GM19455 (cell line): ENCODE measurements at regions not wholly inside any gene's neighbourhood (a gene's known extent, or its start where the extent isn't known, plus 50 kb on each side); places are given as distances from the start of the nearest gene placed in this dataset.
"Not testable (repeated sequence)": the region's sequence is repeated elsewhere in the genome, so short reads cannot be mapped to it uniquely, and the experiment has no call there.

Experiments used
- ATAC-seq: cut with Tn5 transposase; IDR thresholded peaks from one replicate; pipeline ENCODE4 v1.9.1; 2021; ENCODE audit not compliant: unreplicated experiment

DNA sequence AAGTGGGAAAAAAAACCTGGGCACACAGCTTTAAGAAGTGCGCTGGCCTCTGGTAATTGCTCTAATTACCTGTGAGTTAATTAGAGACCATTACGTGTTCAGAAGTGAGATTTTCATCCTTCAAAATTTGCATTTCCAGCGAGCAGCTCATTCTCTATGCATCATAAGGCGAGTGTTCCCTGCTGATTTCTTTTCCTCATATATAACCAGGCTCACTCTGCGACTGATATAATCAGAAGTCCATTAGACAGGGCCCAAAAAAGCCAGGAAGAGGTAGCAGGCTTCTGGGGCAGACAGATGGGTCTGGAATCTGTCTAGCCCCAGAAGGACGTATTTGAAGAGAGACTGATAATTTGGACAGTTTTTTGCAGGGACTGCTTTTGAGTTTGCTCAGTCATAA is 158.7 kb downstream of the MTHFS start:
- no peak for ATAC-seq

DNA sequence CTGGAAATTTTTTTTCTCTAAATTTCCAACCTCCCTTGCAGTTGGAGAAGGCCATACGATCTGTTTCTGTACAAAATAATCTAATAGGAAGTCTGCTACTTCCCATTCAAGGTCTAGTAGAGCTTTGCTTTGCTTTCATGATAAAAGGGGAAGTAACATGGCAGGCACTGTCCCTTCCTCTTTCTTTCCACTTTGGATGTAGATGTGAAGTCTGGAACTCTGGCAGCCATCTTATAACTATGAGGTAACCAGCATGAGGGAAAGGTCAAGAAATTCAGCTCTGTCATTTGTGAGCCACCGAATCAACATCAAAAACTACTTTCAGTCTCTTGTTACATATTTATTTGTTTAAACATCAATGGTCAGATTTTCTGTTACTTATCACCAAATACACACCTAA is 156.3 kb downstream of the MTHFS start:
- ATAC-seq, result no peak

DNA sequence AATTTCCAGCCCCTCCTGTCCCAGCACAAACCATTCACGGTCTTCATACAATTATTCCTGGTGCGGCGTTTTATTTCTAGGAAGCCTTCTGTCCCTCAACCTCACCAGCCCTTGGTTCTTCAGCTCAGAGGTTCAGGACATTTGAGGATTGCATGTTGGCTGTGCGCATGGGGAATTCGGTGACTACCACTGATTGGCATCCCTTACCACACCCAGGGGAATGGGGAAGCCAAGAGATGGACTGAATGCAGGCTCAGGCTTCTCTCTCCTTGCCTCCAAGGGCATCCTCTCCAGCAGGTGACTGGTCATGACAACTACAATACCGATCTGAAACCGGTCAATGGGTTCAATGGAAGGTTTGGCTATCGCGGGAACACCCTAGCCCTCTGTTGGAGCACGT is 153.8 kb downstream of the MTHFS start:
- ATAC-seq, result no peak

DNA sequence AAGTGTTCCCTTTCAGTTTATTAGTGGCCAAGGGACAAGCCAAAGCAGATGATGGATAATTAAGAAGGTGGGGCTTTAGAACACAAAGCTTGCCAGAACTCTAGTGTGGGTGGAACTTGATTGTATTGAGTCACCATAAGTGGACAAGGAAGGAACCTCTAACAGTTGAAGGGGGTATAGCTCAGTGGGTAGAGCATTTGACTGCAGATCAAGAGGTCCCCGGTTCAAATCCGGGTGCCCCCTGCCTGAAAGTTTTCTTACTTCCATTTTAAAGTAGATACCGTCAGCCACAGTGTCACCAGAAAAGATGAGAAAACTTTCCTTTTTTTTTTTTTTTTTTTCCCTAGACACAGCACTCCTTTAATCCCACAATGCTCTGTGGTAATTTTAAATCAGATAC is 152.3 kb downstream of the MTHFS start:
- ATAC-seq, result not testable (repeated sequence)

DNA sequence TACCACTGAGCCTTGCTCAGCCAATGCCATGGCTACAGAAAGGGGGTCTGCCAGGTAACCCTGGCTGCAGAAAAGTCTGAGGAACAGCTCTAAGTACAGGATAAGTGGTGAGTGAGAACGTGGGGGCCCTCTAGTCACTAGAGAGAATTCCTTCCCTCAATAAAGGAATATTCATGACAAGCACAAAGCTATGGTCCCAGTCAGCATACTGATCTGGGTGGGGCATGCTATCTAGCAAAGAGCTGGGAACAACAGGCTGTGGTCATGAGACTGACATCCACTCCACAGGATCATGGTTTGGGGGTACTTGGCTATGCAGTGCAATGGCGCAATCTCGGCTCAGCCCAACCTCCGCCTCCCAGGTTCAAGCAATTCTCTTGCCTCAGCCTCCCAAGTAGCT is 140.4 kb downstream of the MTHFS start:
- ATAC-seq, result no peak

DNA sequence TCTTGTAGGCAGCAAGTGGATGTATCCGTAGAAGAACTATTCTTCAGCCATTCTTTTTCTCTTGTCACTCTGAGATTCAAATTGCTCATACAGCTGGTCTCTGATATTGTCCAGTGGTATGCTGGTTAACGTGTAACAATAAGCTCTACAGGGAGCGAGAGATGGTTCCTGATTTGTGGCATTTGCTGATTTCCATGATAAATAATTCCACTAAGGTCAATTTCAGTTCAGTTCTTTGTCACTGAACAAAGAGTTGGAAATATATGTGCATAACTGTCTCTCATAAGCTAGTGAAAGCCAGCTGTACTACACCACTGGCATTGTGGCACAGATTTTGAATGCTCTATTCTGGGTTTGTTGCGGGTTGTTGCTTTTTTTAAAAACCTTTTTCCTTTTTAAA is 131.7 kb downstream of the MTHFS start:
- ATAC-seq, result no peak

DNA sequence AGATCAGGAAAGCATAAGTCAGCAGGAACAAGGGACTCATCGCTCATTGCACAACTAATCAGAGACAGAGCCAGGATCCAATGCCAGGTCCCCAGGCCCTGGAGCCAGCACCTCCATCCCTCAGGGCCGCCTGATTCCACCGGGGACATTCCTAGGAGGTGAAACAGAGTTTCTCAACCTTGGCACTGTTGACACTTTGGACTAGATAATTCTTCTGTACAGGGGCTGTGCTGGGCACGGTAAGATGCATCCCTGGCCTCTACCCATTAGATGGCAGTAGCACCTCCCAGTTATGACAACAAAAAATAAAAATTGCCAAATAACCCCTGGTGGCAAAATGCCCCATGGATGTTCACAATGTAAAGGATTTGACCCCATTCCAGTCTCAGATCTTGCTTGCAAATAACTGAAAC is 127.7 kb downstream of the MTHFS start:
- no peak for ATAC-seq

DNA sequence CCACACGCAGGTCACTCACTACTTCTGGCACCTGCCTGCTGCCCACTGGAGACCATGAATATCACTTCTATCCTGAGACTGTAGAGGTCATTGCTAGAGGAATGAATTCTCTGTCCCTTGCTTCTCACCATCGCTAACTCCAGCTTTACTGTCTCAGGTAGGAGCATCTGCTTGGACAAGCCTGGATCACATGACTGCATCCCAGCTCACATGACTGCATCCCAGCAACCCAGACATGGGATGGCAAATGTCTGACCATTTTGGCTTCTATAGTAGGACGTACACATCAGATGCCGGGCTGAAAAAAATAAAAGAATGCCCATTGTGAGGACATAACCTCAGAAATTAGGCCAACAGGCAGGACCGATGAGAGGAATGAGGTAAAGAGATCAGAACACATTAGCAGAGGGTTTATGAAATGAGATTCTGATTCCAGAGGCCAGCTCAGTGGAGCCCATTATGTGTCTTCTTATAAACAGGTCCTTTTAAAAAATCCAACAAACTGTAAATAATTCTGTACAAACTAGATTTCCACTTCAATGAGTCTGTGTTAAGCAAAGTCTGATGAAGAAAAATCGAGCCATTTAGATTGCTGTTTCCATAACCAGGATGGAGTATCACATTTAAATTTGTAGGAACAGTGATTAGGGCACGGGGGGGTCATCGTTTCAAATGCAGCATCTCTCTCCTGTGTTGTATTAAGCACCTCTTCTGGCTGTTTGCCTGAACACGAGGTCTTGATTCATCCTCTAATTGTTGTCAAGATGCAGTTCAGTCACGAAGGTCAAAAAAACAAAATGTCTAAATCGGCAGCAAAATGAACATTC is 126.7 kb downstream of the MTHFS start:
- no peak for ATAC-seq

DNA sequence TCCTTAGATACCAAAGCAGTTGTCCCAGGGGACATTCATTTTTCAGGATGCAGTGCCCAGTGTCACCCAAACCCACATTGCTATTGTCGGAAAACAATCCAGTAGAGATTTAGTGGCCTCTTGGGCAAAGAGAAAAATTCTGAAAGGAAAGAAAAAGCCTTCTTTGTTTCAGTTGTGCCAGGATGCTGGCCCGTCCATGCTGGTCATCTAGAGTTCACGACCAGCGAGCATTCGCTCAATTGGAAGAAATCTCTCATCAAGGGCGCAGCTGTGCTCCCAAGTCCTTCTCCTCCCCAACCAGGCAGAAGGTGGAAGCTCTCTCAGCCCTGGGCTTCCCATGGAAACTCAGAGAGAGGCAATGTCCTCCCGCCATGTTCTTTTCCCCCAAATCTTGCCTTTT is 123.7 kb downstream of the MTHFS start:
- ATAC-seq, result no peak

DNA sequence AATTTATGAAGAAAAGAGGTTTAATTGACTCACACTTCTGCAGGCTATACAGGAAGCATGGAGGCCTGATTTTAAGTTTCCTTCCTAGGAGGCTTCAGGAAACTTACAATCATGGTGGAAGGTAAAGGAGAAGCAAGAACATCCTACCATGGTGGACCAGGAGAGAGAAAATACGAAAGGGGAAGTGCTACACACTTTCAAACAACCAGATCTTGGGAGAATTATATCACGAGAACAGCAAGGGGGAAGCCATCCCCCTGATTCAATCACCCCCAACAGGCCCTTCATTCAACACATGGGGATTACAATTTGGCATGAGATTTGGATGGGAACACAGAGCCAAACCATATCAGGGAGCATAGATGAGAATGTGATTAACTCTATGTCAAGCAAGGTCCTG is 121.0 kb downstream of the MTHFS start:
- no peak for ATAC-seq

DNA sequence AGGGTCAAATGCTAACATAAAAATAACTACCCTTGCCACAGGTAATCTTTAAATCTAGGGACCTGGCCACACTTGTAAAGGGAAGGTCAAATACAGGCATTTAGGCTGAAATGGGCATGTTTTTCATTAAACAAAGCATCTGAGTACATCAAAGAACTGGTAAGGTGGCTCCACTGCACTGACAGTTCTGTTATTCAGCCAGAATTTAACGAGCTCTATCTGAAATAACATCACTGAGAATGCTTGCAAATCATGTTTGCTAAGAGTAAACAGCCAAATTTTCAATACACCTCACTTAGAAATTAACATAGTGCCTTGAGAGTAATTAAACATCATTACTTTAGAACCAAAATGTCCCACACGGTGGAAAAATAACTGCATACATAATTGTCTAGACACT is 118.9 kb downstream of the MTHFS start:
- ATAC-seq, result no peak

DNA sequence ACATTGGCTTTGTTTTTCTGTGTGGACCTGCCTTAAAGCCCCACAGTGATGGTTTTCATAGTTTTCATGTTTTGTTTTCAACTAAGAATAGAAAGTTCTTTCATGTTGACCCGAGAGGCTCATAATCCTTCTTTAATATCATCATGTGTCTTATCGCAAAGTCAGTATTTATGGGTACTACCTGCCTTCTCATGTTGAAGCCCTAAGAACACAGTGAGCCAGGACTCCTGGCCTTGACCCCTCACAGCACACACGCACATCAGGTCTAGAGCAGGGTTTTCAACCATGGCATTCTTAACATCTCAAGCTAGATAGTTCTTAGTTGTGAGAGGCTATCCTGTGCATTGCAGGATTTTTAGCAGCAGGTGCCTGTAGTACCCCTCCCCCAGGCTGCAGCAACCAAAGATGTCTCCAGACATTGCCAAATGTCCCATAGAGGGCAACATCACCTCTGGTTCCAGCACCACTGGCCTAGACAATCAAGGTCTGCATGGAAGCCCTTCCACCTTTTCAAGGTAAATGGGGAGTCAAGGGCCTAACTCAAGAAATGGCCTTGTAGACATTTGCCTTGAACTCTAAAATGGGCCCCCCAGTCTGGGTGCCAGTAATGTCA is 118.3 kb downstream of the MTHFS start:
- ATAC-seq, result no peak

DNA sequence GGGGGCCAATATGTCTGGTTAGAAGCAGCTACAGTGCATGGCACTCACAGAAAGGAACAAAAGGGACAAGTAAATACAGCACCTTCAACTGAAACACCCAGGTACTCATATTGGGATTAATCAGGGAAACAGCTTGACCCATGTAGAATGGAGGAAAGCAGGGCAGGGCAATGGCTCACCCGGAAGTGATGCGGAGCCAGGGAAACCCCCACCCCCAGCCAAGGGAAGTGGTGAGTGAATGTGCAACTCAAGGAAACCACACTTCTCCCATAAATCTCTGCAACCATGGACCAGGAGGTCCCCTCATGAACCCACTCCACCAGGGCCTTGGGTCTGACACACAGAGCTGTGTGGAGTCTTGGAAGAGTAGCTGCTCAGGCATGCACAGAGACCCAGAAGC is 117.1 kb downstream of the MTHFS start:
- no peak for ATAC-seq

DNA sequence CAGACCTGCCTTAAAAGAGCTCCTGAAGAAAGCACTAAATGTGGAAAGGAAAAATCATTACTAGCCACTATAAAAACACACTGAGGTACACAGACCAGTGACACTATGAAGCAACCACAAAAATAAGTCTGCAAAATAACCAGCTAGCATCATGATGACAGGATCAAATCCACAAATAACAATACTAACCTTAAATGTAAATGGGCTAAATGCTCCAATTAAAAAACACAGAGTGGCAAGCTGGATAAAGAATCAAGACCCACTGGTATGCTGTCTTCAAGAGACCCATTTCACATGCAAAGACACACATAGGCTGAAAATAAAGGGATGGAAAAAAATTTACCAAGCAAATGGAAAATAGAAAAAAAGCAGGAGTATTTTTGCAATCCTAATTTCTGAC is 114.5 kb downstream of the MTHFS start:
- ATAC-seq, result not testable (repeated sequence)
